Stimulated activated naive B cell treated with anti-CD40 and anti-IgM and Interleukin-4, amounts not matched to agents 10 μg/mL and 1 μg/mL and 100 μg/mL, for 72 hours (primary cell): ENCODE measurements at regions not wholly inside any gene's neighbourhood (a gene's known extent, or its start where the extent isn't known, plus 50 kb on each side); places are given as distances from the start of the nearest gene placed in this dataset.

ENCODE experiments used
- ATAC-seq, 2 donors: fragments of 150-1000 bp; cut with Tn5 transposase; replicated peaks; 2 replicates each; pipeline ENCODE4 v1.10.0; 2021; ENCODE audit warnings: moderate library complexity in 1 of 2
- DNase-seq: peaks from one replicate; pipeline ENCODE4 v3.0.0; 2021
- H3K27ac Mint-ChIP-seq: one replicate; pipeline ENCODE4 v1.8.0; 2022; ENCODE audit warnings: mild to moderate bottlenecking, mixed read lengths
- H3K27me3 Mint-ChIP-seq, 2 donors: one replicate each; pipeline ENCODE4 v1.8.0; 2022; ENCODE audit warnings: mixed read lengths in 2 of 2
- H3K36me3 Mint-ChIP-seq, 2 donors: one replicate each; pipeline ENCODE4 v1.8.0; 2022; ENCODE audit warnings: mixed read lengths in 2 of 2, mild to moderate bottlenecking in 1 of 2
- H3K4me1 Mint-ChIP-seq, 2 donors: one replicate each; pipeline ENCODE4 v1.8.0; 2022; ENCODE audit warnings: mixed read lengths in 2 of 2, mild to moderate bottlenecking in 1 of 2
- H3K4me3 Mint-ChIP-seq, 2 donors: one replicate each; pipeline ENCODE4 v1.8.0; 2022; ENCODE audit warnings: mild to moderate bottlenecking in 2 of 2, mixed read lengths in 2 of 2, moderate library complexity in 1 of 2
- H3K9me3 Mint-ChIP-seq, 2 donors: one replicate each; pipeline ENCODE4 v1.8.0; 2022; ENCODE audit warnings: mixed read lengths in 2 of 2, mild to moderate bottlenecking in 1 of 2

DNA sequence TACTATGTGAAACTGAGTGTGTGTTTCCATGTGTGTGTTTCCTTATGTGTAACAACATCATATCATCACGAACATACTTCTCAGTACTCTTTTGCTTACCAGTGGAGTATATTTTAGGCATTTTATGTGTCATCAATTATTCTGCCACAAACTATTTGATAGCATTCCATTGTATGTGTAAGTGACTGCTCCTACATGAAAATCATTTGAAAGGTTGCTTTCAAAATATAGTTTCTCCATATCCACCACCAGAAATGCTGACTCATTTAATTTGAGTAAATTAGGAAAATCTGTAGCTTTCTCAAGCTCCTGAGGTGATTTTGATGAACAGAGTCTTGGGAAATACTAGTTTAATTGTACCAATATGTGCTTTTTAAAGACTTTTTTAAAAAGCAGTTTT is 376.2 kb downstream of the PCDH18 start:
- no peaks in the 10 kb centered on the region for H3K4me1 Mint-ChIP-seq
- H3K27ac Mint-ChIP-seq, result no peak overlapping the region
- H3K36me3 Mint-ChIP-seq, result no peaks in the 10 kb centered on the region
- H3K27me3 Mint-ChIP-seq, result no peaks in the 10 kb centered on the region
- ATAC-seq (no peak), DNase-seq (no peak)
- no peak overlapping the region for H3K4me3 Mint-ChIP-seq
- peaks cover 0 to 4% of the 10 kb centered on the region in 2 donors for H3K9me3 Mint-ChIP-seq

DNA sequence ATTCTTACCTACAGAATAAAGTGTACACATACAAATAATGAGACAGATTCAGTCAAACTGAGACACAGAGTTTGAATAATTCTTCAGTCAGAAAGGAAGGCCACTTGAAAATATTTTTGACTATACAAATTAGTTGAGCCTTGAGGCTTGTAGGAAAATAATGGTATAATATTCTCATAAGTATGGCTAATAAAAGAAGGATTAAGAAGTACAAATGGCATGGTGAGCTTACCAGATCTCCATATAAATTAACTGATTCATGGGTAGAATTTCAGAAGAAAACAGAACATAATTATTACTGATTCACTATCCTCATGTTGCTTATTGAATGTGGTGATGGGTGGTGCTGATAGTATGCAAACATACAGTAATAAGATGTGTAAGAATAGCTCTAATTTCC is 401.1 kb downstream of the PCDH18 start:
- H3K27ac Mint-ChIP-seq, result no peak overlapping the region

DNA sequence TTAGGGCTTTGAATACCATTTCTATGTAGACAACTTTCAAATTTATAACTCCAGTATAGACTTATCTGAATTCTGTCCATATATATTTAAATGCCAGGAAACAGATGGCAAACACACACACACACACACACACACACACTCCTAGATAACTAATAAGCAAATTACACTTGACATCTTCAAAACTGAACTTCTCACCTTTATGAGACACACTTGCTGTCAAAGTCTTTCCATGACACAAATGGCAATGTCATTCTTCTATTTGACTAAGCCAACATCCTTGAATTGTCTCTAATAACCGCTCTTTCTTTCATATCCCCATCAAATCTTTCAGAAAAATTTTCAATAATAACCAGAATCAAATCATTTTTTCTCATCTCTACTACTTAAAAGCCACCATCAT is 402.4 kb downstream of the PCDH18 start:
- Mint-ChIP-seq H3K27ac (no peak overlapping the region), H3K27me3 (no peaks in the 10 kb centered on the region), H3K9me3 (no peaks in the 10 kb centered on the region), H3K4me1 (no peaks in the 10 kb centered on the region), H3K36me3 (no peaks in the 10 kb centered on the region), H3K4me3 (no peak overlapping the region)
- no peak for DNase-seq
- no peak for ATAC-seq

More for the DNA sequence above, 401.1 kb downstream of the PCDH18 start:
- ATAC-seq, result no peak
- no peak for DNase-seq
- H3K27me3 Mint-ChIP-seq, result no peaks in the 10 kb centered on the region
- no peak overlapping the region for H3K4me3 Mint-ChIP-seq
- no peaks in the 10 kb centered on the region for H3K9me3 Mint-ChIP-seq
- H3K4me1 Mint-ChIP-seq, result no peaks in the 10 kb centered on the region
- H3K36me3 Mint-ChIP-seq, result no peaks in the 10 kb centered on the region

DNA sequence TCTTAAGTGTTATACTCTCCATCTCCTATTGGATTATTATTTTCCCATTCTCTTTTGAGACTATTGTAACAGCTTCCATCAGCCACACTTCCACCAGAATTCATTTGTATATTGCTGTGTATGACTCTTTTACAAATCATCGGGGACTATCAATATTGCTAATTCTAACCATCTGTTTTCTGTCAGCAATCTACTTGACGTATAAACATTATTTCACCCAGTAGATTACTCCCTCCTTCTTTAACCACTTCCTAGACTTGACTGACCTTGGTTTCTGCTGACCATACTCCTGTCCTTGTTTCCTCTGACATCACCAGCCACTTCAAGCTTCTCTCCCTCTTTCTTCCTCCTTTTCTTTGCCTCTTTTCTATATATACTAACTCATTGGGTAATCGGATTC is 402.9 kb downstream of the PCDH18 start:
- Mint-ChIP-seq H3K27me3 (no peaks in the 10 kb centered on the region), H3K4me1 (no peaks in the 10 kb centered on the region), H3K27ac (no peak overlapping the region), H3K9me3 (no peaks in the 10 kb centered on the region), H3K36me3 (no peaks in the 10 kb centered on the region), H3K4me3 (no peak overlapping the region)
- no peak for DNase-seq
- ATAC-seq, result no peak

DNA sequence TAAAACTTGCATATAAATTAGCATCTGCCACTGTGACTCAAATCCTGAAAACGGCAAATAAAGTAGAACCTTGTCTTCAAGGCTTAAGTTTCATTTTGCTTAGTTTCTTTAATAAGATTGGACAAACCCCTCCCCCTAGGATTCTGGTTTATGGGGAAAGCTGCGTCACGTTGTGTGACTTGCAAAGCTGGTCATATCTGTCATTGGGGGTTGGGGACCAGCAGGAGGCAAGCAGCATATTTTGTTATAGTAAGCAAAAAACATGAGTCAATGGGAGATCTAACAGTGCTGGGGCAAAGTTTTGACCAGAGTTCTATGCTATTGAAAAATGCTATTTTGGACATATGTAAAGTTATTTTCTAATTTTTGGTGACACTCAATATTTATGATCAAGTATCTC is 407.3 kb downstream of the PCDH18 start:
- H3K27ac Mint-ChIP-seq, result no peak overlapping the region
- no peaks in the 10 kb centered on the region for H3K36me3 Mint-ChIP-seq
- no peaks in the 10 kb centered on the region for H3K27me3 Mint-ChIP-seq
- no peaks in the 10 kb centered on the region for H3K9me3 Mint-ChIP-seq
- no peaks in the 10 kb centered on the region for H3K4me1 Mint-ChIP-seq
- DNase-seq, result no peak
- ATAC-seq, result no peak
- no peak overlapping the region for H3K4me3 Mint-ChIP-seq

DNA sequence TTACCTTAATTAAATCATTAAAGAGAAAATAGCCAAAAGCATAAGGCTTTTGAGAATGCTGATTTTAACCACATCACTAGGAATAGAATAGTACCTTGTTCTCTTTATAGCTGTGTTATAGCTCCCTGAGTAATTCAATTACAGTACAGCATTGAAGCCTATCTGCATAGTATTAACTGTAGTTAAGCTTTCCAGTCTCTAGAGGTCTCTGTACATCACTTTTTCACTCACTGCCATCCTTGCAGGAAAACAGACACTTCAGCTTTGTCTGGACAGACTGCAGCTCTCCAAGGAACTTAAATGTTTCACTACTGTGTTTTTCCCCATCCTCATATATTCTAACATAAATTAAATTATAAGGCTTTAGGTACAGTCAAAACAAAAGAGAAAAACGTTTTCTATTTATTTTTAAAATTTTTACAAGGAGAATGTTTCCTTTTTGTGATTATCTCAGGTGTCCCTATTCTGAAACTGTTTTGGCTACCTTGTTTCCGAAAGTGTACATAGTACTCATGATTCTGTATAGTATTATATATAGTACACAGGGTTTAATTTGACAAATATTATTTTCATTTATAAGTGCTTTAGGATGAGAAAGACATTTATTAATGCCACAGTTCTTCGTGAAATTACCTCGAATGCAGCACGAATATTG is 407.9 kb downstream of the PCDH18 start:
- ATAC-seq (peak; percentile 64 to 85), DNase-seq (no peak)
- Mint-ChIP-seq H3K27ac (no peak overlapping the region), H3K4me3 (no peak overlapping the region), H3K36me3 (no peaks in the 10 kb centered on the region), H3K27me3 (no peaks in the 10 kb centered on the region), H3K9me3 (no peaks in the 10 kb centered on the region), H3K4me1 (no peaks in the 10 kb centered on the region)

DNA sequence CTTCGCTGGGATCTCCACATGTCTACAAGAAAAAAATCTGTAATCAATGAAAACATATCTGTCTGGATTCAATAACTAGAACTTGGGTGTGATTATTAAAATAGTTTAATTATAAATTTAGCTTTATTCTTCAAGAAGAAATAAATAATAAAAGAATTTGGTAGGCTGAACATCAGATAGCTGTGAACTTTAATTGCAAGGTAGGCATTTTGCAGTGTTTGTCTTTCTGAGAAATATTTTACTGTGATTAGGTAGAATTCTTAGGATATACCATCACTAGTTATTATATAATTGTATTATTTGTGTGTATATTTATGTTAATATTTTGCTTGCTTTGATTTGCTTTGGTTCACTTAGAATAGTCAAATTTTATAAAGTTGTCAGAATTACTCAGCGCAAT is 409.4 kb downstream of the PCDH18 start:
- no peaks in the 10 kb centered on the region for H3K4me1 Mint-ChIP-seq
- H3K27ac Mint-ChIP-seq, result no peak overlapping the region
- DNase-seq (no peak), ATAC-seq (no peak)
- H3K27me3 Mint-ChIP-seq, result no peaks in the 10 kb centered on the region
- H3K36me3 Mint-ChIP-seq, result no peaks in the 10 kb centered on the region
- H3K4me3 Mint-ChIP-seq, result no peak overlapping the region
- H3K9me3 Mint-ChIP-seq, result no peaks in the 10 kb centered on the region

DNA sequence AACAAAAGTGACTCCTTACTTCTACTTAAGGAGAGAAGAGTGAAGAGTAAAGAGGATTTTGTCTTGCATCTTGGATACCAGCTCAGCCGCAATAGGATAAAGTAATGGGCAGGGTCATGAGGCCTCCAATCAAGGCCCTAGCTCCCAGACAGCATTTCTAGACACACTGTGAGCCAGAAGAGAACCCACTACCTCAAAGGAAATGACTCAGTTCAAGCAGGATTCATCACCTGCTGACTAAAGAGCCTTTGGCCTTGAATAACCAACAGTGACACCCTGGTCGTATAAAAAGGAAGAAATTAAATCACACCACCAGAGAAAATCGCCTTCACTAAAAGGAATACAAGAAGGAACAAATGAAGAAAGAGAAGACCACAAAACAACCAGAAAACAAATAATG is 416.1 kb downstream of the PCDH18 start:
- no peaks in the 10 kb centered on the region for H3K36me3 Mint-ChIP-seq
- no peaks in the 10 kb centered on the region for H3K9me3 Mint-ChIP-seq
- H3K27ac Mint-ChIP-seq, result no peak overlapping the region
- no peaks in the 10 kb centered on the region for H3K27me3 Mint-ChIP-seq
- ATAC-seq (no peak), DNase-seq (no peak)
- no peaks in the 10 kb centered on the region for H3K4me1 Mint-ChIP-seq
- no peak overlapping the region for H3K4me3 Mint-ChIP-seq

DNA sequence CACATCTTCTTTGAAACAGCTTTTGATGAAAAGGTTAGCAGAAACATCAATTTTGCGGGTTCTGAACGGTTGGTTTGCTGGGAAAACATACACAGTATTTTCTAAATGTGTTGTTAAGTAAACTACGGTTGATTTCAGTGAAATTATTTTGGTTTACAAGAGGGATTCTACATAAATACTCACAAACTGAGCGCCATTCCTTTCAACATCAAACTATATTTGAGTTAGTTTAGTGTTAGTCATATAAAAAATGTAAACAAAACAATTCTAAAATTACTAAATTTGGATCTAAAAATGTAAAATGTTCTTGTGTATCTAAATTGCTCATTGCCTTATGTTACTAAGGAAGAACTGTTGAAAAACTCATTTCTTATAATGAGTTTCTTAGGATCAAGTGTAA is 425.6 kb downstream of the PCDH18 start:
- Mint-ChIP-seq H3K9me3 (no peaks in the 10 kb centered on the region), H3K27me3 (no peaks in the 10 kb centered on the region), H3K27ac (no peak overlapping the region), H3K36me3 (no peaks in the 10 kb centered on the region), H3K4me1 (no peaks in the 10 kb centered on the region), H3K4me3 (no peak overlapping the region)
- ATAC-seq (no peak), DNase-seq (no peak)

DNA sequence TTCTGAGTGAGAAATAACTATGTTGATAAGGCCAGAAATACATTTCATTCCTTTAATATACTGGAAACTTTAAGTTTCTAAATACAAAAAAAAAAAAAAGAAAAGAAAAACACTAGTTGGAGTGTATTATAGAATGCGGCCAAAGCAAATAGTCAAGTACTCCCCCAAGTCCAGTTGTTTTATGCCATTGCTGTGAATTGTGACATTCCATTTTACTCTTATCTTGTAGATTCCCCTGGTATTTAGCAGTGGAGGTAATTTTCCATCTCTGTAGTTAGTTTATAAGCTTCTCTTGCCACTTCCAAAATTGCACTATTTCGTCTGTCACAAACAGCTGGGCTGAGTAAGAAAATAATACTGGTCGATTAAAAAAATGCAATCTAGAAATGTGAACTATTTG is 426.0 kb downstream of the PCDH18 start:
- Mint-ChIP-seq H3K4me1 (no peaks in the 10 kb centered on the region), H3K27me3 (no peaks in the 10 kb centered on the region), H3K9me3 (no peaks in the 10 kb centered on the region), H3K4me3 (no peak overlapping the region), H3K36me3 (no peaks in the 10 kb centered on the region), H3K27ac (no peak overlapping the region)
- DNase-seq (no peak), ATAC-seq (no peak)

DNA sequence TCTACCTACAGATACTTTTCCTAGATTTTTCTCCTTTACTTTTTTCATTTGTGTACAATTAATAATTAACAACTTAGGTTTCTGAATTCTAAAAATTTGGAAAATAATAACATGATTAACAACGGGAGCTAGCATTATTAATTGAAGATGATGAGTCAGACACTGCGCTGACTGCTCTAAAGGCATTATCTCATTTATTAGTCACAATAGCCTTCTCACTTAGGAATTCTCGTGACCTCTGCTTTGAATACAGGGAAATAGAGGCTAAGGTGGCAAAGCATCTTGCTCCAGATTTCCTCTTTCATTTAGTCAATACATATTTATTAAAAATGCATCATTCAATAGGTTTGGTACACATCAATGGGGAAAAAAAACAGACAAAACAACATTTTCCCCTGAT is 441.3 kb downstream of the PCDH18 start:
- Mint-ChIP-seq H3K9me3 (peaks cover 0 to 1% of the 10 kb centered on the region in 2 donors), H3K27ac (no peak overlapping the region), H3K36me3 (no peaks in the 10 kb centered on the region), H3K4me3 (no peak overlapping the region), H3K4me1 (no peaks in the 10 kb centered on the region), H3K27me3 (no peaks in the 10 kb centered on the region)
- DNase-seq (no peak), ATAC-seq (no peak)

DNA sequence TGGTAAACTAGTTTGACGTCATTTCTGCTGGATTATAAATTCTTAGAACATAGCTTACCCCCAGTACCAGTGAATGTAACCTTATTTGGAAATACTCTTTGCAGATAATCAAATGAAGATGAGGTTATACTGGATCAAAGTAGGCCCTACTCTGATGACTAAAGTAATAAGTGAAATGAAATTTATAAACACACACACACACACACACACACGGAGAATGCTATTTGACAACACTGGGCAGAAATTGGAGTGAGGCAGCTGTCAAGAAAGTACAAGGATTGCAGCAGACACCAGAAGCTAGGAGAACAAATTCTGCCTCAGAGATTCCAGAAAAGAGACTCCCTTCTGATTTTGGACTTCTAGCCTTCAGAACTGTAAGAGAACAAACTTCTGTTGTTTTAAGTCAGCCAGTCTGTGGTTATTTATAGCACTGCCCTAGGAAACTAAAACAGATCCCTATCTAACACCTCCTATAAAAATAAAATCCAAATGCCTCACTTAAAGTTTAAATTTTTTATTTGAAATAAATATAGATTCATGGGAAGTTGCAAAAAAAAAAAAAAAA is 448.6 kb downstream of the PCDH18 start:
- Mint-ChIP-seq H3K27ac (no peak overlapping the region), H3K4me3 (no peak overlapping the region), H3K9me3 (no peaks in the 10 kb centered on the region), H3K27me3 (no peaks in the 10 kb centered on the region), H3K4me1 (no peaks in the 10 kb centered on the region), H3K36me3 (no peaks in the 10 kb centered on the region)
- ATAC-seq (no peak), DNase-seq (no peak)

DNA sequence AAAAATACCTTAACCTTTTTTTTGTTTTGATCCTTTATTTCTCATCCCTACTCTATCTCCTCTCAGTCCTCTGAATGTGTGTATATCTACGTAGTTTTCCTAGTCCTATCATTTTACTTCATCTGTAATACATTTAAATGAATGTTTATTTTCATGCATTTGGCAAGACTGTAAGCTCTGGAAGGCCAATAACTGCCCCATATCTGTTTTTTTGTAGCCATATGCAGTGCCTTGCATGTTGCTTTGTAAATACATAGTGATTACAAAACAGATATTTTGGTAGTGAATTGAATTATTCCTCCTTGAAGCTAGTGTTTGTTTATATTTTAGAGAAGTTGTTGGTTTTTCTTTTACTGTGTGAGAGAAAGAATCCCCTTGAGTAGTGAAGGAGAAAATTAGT is 450.2 kb downstream of the PCDH18 start:
- Mint-ChIP-seq H3K9me3 (no peaks in the 10 kb centered on the region), H3K36me3 (no peaks in the 10 kb centered on the region), H3K4me1 (no peaks in the 10 kb centered on the region), H3K4me3 (no peak overlapping the region), H3K27me3 (no peaks in the 10 kb centered on the region), H3K27ac (no peak overlapping the region)
- ATAC-seq, result no peak
- no peak for DNase-seq

DNA sequence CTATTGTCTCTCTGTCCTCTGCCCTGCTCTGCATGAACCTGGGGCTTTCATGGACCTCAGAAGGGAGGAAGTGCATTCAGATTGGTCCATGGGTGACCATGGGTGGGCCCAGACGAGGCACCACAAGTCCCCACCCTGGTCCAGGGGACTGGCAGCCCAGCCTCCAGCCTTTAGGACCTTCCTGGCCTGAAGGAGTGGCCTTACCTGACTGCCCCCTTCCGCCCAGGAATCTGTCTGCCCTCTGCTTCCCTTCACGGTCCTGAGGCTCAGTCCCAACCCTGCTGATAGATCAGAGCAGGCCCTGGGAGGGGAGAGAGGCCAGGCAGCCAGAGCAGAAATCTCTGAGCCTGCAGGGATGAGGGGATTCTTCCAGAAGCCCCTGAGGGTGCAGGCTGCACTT is 455.4 kb downstream of the PCDH18 start:
- no peaks in the 10 kb centered on the region for H3K27me3 Mint-ChIP-seq
- no peak overlapping the region for H3K27ac Mint-ChIP-seq
- H3K4me3 Mint-ChIP-seq, result no peak overlapping the region
- no peak for DNase-seq
- peaks cover 0 to 3% of the 10 kb centered on the region in 2 donors for H3K9me3 Mint-ChIP-seq
- ATAC-seq, result no peak
- H3K4me1 Mint-ChIP-seq, result no peaks in the 10 kb centered on the region
- H3K36me3 Mint-ChIP-seq, result no peaks in the 10 kb centered on the region

DNA sequence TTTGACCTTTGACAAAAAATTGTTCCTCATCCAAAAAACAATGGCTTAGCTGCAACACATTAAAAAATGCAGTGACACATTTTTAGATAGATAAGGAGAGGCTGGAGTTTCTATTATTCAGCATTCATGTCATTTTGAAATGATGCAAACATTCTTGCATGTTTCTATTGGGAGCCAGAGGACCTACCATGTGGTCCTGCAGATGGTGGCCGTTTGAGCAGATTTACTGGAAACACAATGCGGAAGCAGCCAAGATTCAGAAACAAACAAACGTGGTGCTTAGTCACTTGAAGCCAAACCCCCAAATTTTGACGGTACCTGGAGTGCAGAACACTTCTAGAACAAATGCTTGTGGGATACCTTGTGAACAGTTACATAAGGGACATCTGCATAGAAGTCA is 456.7 kb downstream of the PCDH18 start:
- H3K27ac Mint-ChIP-seq, result no peak overlapping the region
- DNase-seq, result no peak
- no peaks in the 10 kb centered on the region for H3K4me1 Mint-ChIP-seq
- ATAC-seq, result no peak
- H3K4me3 Mint-ChIP-seq, result no peak overlapping the region
- H3K27me3 Mint-ChIP-seq, result no peaks in the 10 kb centered on the region
- H3K9me3 Mint-ChIP-seq, result peaks cover 0 to 3% of the 10 kb centered on the region in 2 donors
- no peaks in the 10 kb centered on the region for H3K36me3 Mint-ChIP-seq

DNA sequence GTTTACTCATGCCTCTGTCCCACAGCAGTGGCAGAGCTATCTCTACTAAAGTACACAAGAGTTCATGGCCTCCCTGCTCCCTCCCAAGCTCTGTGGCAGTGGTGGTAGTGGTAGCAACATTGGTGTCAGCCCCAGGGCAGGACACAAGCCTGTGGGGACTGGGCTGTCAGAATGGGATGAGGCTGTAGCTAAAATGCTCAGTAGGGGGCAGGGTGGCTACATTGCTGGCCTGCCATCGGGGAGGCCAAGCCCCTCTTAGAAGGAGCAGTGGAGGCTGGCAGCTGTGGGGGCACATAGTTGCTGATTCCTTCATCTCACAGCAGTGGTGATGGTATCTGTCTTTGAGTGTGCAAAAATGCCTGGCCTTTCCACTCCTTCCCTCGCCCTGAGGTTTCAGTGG is 461.7 kb downstream of the PCDH18 start:
- Mint-ChIP-seq H3K4me3 (no peak overlapping the region), H3K27me3 (no peaks in the 10 kb centered on the region), H3K36me3 (no peaks in the 10 kb centered on the region), H3K27ac (no peak overlapping the region), H3K4me1 (no peaks in the 10 kb centered on the region), H3K9me3 (peaks cover 3 to 4% of the 10 kb centered on the region in 2 donors)
- DNase-seq, result no peak
- ATAC-seq, result no peak
